ENCODE measurements at regions not wholly inside any gene's neighbourhood (a gene's known extent, or its start where the extent isn't known, plus 50 kb on each side); places are given as distances from the start of the nearest gene placed in this dataset.
"Not testable (repeated sequence)": the region's sequence is repeated elsewhere in the genome, so short reads cannot be mapped to it uniquely, and the experiment has no call there.

DNA sequence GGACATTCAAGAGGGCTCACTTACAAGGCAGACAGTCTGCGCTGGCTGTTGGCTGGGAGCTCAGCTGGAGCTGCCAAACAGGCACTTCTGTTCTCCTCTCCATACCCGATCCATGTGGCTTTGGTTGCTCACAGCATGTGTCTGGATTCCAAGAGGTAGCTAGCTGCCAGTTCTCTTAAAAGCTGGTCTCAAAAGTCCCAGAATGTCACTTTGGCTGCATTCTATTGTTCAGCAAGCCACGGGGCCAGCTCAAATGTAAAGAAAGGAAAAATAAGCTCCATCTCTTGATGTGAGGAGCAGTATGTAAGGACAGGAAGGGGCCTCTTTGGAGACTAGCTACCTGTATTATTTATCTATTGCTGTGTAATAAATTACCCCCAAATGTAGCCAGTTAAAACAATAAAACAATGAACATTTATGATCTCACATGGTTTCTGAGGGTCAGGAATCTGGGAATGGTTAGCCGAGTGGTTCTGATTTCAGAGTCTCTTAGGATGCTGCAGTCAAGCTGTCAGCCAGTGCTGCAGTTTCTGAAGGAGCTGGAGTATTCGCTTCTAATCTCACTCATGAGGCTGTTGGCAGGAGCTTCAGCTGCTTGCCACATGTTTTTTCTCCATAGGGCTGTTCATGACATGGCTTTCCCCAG lies 112.7 kb upstream of the CLINT1 start:
- H3K27me3 Mint-ChIP-seq = peaks cover 17% of the 10 kb centered on the region
- H3K9me3 Mint-ChIP-seq = no peaks in the 10 kb centered on the region
- no peaks in the 10 kb centered on the region for H3K4me1 Mint-ChIP-seq (ENCODE audit: low read depth)
- H3K27ac Mint-ChIP-seq = no peak overlapping the region
- H3K4me3 Mint-ChIP-seq = no peak overlapping the region
- no peaks in the 10 kb centered on the region for H3K36me3 Mint-ChIP-seq (ENCODE audit: low read depth)

DNA sequence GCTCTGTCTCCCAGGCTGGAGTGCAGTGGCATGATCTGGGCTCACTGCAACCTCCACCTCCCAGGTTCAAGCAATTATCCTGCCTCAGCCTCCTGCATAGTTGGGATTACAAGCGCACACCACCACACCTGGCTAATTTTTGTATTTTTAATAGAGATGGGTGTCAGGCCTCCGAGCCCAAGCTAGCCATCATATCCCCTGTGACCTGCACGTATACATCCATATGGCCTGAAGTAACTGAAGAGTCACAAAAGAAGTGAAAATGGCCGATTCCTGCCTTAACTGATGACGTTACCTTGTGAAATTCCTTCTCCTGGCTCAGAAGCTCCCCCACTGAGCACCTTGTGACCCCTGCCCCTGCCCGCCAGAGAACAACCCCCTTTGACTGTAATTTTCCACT lies 109.6 kb upstream of the CLINT1 start:
- H3K36me3 Mint-ChIP-seq (ENCODE audit: low read depth); H3K27me3 Mint-ChIP-seq; H3K9me3 Mint-ChIP-seq; H3K4me1 Mint-ChIP-seq (ENCODE audit: low read depth); H3K4me3 Mint-ChIP-seq; H3K27ac Mint-ChIP-seq: not testable (repeated sequence)

DNA sequence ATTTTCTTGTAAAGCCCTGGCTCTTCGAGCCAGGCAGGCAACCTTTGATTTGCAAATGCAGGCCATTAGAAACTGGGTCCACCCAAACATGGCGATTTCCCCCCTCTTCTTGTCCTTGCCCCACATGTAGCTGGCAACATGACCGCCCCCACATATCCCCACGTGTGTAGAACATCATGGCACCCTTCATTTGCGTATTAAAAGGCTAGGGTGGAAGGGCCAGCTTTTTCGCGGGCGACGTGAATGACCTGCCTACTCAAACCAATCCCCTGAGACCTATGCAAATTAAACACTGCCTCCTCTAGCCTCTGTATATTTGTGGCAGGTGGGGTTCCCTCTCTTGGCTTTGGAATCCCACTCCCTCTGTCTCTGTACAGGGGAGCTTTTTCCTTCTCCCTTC lies 107.0 kb upstream of the CLINT1 start:
- Mint-ChIP-seq H3K4me3 (no peak overlapping the region), H3K4me1 (ENCODE audit: low read depth) (no peaks in the 10 kb centered on the region), H3K27me3 (no peaks in the 10 kb centered on the region), H3K36me3 (ENCODE audit: low read depth) (no peaks in the 10 kb centered on the region), H3K27ac (no peak overlapping the region), H3K9me3 (no peaks in the 10 kb centered on the region)

DNA sequence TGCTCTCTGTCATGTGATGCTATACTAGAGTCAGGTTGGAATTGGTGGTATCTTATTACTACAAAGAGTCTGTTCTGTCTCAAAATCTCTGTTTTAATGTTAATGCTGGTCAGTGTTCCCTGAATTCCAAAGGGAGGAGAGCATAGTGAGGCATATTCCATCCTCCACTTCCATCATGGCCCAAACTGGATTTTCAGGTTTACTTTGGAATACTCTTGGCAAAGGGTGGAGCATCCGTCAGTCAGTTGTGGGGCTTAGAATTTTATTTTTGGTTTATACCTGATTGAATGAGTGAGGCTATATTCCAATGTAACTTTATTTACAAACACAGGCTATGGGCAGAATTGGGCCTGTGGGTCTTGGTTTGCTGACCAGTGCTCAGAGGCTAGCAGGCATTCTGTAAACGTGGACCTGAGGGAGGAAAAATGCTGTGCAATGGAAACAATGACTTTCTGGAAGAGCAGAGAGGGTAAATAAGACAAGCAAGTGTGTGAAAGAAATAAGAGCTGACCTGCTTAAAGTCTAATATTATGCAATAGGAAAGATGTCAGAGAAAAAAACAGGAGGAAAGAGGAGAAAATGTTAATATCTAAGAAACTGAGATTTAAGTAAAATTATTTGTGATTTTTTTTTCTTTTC lies 106.2 kb upstream of the CLINT1 start:
- no peaks in the 10 kb centered on the region for H3K36me3 Mint-ChIP-seq (ENCODE audit: low read depth)
- no peak overlapping the region for H3K4me3 Mint-ChIP-seq
- H3K4me1 Mint-ChIP-seq (ENCODE audit: low read depth) = no peaks in the 10 kb centered on the region
- H3K27me3 Mint-ChIP-seq = no peaks in the 10 kb centered on the region
- no peaks in the 10 kb centered on the region for H3K9me3 Mint-ChIP-seq
- no peak overlapping the region for H3K27ac Mint-ChIP-seq

DNA sequence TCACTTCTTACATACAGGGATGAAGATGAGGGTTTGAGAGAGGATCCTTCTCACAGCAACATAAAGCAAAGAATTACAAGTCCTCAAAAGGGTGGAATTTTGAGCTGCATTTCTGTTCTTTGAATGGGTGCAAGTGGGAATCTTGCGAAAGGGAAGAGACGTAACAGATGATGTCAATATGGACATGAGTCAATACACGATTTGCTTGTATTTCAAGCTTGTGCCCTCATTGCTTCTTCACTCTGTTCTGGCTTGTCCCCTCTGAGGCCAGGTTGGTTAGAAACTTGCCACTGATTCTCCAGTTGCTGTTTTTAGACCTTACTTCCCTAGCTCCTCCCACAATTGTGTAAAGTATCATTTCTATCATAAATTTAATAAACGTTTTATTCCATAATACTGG lies 104.8 kb upstream of the CLINT1 start:
- Mint-ChIP-seq H3K9me3 (no peaks in the 10 kb centered on the region), H3K4me3 (no peak overlapping the region), H3K4me1 (ENCODE audit: low read depth) (no peaks in the 10 kb centered on the region), H3K27me3 (no peaks in the 10 kb centered on the region), H3K36me3 (ENCODE audit: low read depth) (no peaks in the 10 kb centered on the region), H3K27ac (no peak overlapping the region)

DNA sequence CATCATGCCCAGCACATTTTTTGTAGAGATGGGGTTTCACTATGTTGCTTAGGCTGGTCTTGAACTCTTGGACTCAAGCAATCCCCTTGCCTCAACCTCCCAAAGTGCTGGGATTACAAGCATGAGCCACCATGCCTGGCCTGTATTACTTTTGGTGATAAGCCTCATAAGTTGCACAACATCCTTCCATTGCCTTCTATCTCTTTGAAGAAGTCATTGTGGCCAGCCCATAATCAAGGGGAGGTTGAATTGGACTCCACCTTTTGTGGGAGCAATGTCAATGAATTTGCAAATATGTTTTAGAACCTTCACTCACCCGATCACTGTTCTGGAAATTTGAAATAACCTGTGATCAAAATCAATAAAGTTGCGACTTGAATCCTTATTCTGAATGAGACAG lies 104.3 kb upstream of the CLINT1 start:
- H3K4me3 Mint-ChIP-seq = no peak overlapping the region
- peaks cover 3% of the 10 kb centered on the region for H3K9me3 Mint-ChIP-seq
- H3K27ac Mint-ChIP-seq = no peak overlapping the region
- no peaks in the 10 kb centered on the region for H3K4me1 Mint-ChIP-seq (ENCODE audit: low read depth)
- H3K27me3 Mint-ChIP-seq = no peaks in the 10 kb centered on the region
- no peaks in the 10 kb centered on the region for H3K36me3 Mint-ChIP-seq (ENCODE audit: low read depth)

DNA sequence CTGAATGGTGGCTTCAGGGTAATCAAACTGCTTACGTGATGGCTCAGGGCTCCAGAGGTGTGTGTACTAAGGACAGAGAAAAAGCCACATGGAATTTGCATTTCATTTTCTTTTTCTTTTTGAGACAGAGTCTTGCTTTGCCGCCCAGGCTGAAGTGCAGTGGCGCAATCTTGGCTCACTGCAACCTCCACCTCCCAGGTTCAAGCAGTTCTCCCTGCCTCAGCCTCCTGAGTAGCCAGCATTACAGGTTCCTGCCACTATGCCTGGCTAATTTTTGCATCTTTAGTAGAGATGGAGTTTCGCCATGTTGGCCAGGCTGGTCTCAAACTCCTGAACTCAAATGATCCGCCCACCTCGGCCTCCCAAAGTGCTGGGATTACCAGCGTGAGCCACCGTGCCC lies 103.7 kb upstream of the CLINT1 start:
- not testable (repeated sequence) for H3K27me3 Mint-ChIP-seq; H3K36me3 Mint-ChIP-seq (ENCODE audit: low read depth); H3K27ac Mint-ChIP-seq; H3K4me1 Mint-ChIP-seq (ENCODE audit: low read depth); H3K4me3 Mint-ChIP-seq; H3K9me3 Mint-ChIP-seq

DNA sequence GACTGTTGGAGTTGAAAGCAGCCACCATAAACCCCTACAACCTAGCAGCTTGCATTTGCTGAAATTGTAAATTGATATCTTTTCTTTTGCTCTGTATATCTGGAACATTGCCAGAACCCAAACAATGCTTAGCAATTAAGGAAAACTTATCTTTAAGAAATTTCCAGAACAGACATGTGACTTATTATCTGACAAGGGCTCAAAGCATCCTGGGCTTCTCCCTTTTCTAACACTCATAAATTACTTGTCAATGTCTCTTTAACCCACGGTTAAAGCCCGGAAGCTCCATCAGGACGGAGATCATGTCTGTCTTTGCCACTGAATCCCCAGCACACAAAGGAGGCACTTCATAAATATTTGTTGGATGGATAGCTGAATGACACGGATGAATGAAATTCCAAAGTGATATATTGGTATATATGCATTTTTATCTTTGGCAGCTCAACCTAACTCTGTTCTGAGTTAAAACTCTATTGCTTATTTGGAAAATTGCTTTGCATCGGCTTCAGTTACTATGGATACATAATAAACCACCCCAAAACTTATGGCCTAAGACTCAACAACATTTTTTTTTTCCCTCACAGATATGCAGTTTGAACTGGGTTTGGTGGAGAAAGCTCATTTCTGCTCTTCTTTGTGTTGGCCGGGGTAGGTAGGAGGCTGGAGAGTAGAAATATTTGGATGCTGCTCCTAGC lies 103.1 kb upstream of the CLINT1 start:
- H3K36me3 Mint-ChIP-seq (ENCODE audit: low read depth) = no peaks in the 10 kb centered on the region
- no peaks in the 10 kb centered on the region for H3K4me1 Mint-ChIP-seq (ENCODE audit: low read depth)
- H3K9me3 Mint-ChIP-seq = peaks cover 3% of the 10 kb centered on the region
- H3K27me3 Mint-ChIP-seq = peaks cover under 1% of the 10 kb centered on the region
- H3K4me3 Mint-ChIP-seq = no peak overlapping the region
- H3K27ac Mint-ChIP-seq = no peak overlapping the region

DNA sequence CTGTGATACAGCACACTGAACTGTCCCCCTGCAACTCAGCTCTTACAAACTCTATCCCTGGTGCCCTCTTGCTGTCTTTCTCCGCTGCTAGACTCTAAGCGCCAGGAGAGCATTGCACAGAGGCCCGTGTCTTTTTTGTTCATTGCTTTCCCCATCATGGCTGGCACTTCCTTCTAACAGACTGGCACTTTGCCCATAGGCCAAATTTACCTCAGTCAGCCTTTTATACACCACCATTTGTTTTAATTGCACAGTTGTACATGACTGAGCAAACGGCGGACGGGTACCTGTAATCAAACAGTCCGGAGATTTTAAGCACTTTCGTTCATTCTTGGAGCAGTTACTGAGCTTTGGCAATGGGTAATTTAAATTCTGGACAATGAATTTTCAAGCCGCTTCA lies 102.2 kb upstream of the CLINT1 start:
- H3K9me3 Mint-ChIP-seq = peaks cover 3% of the 10 kb centered on the region
- no peak overlapping the region for H3K4me3 Mint-ChIP-seq
- H3K27me3 Mint-ChIP-seq = peaks cover 7% of the 10 kb centered on the region
- H3K27ac Mint-ChIP-seq = no peak overlapping the region
- no peaks in the 10 kb centered on the region for H3K4me1 Mint-ChIP-seq (ENCODE audit: low read depth)
- no peaks in the 10 kb centered on the region for H3K36me3 Mint-ChIP-seq (ENCODE audit: low read depth)

DNA sequence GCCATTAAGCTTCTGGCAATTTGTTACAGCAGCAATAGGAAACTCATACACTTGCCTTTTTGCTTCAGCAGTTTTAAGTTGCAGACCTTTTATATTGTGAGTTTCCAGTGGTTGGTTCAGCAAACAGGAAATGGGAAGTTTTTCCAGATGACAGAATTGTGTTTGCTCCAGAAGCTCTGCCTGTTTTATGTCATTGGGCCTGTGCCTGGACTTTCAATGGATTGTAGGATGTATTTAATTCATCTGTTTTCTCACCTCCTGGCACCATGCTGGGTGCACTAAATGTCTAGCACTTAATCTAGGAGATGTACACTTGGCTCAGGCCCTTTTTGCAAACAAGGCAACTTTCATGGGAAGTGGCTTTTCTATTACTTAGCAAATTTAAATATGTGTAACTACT lies 100.4 kb upstream of the CLINT1 start:
- no peak overlapping the region for H3K27ac Mint-ChIP-seq
- peaks cover 7% of the 10 kb centered on the region for H3K27me3 Mint-ChIP-seq
- no peaks in the 10 kb centered on the region for H3K4me1 Mint-ChIP-seq (ENCODE audit: low read depth)
- no peaks in the 10 kb centered on the region for H3K36me3 Mint-ChIP-seq (ENCODE audit: low read depth)
- H3K9me3 Mint-ChIP-seq = peaks cover 3% of the 10 kb centered on the region
- H3K4me3 Mint-ChIP-seq = no peak overlapping the region

DNA sequence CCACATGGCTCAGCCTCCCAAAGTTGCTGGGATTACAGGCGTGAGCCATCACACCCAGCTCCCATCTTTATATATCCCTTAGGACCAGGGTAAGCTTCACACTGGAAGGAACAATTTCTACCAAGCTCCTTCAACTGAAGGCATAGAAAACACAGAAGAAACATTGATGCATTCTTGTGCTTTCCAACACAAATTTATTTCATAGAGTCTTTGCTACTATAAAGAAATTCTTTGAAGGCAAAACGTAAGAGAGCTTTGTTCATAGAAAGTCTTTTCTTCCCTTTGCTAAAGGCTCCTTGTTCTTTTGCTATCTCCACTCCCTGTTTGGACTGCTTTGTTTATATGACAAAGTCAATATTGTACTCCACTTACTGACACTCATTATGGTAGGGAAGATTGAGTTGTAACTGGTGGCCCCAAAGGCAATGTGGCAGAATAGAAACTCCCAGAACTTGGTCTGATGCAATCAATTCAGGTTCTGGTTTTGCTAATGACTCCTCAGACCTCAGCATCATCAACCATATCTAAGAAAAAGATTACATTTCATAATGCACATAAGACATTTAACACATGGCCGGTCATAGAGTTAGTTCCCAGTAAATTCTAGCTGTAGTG lies 97.4 kb upstream of the CLINT1 start:
- peaks cover 3% of the 10 kb centered on the region for H3K9me3 Mint-ChIP-seq
- no peaks in the 10 kb centered on the region for H3K36me3 Mint-ChIP-seq (ENCODE audit: low read depth)
- peaks cover 10% of the 10 kb centered on the region for H3K27me3 Mint-ChIP-seq
- no peaks in the 10 kb centered on the region for H3K4me1 Mint-ChIP-seq (ENCODE audit: low read depth)
- H3K27ac Mint-ChIP-seq = no peak overlapping the region
- H3K4me3 Mint-ChIP-seq = no peak overlapping the region

DNA sequence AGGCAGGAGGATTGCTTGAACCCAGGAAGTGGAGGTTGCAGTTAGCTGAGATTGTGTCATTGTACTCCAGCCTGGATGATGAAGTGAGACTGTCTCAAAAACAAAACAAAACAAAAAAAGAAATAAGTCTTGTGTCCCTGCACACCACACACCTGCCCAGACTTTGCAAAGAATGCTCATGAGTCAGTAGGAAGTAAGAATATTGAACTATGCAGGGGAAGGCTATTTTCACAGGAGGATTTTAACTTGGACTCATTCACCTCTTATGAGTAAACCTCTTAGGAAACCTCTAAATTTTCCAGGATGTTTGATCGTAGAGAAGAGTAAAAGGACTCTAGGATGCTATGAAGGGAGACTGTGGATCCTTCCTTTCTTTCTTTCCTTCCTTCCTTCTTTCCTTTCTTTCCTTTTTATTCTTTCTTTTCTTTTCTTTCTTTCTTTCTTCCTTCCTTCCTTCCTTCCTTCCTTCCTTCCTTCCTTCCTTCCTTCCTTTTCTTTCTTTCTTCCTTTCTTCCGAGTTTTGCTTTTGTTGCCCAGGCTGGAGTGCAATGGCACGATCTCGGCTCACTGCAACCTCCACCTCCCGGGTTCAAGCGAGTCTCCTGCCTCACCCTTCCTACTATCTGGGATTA lies 96.7 kb upstream of the CLINT1 start:
- Mint-ChIP-seq H3K4me1 (ENCODE audit: low read depth) (no peaks in the 10 kb centered on the region), H3K27me3 (peaks cover 10% of the 10 kb centered on the region), H3K9me3 (peaks cover 3% of the 10 kb centered on the region), H3K27ac (no peak overlapping the region), H3K4me3 (no peak overlapping the region), H3K36me3 (ENCODE audit: low read depth) (no peaks in the 10 kb centered on the region)

DNA sequence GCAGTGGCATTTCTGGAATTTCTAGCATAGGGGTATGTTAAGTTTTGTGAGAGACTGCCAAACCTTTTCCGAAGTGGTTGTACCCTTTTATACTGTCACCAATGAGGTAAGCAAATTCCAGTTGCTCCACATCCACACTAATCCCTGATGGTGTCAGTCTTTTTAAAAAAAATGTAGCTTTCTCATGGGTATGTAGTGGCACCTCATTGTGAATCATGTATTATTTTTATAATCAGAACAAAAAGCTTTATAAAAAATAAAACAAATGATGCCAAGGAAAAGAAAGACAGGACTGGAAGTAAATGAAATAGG lies 93.4 kb upstream of the CLINT1 start:
- H3K27me3 Mint-ChIP-seq = peaks cover 16% of the 10 kb centered on the region

DNA sequence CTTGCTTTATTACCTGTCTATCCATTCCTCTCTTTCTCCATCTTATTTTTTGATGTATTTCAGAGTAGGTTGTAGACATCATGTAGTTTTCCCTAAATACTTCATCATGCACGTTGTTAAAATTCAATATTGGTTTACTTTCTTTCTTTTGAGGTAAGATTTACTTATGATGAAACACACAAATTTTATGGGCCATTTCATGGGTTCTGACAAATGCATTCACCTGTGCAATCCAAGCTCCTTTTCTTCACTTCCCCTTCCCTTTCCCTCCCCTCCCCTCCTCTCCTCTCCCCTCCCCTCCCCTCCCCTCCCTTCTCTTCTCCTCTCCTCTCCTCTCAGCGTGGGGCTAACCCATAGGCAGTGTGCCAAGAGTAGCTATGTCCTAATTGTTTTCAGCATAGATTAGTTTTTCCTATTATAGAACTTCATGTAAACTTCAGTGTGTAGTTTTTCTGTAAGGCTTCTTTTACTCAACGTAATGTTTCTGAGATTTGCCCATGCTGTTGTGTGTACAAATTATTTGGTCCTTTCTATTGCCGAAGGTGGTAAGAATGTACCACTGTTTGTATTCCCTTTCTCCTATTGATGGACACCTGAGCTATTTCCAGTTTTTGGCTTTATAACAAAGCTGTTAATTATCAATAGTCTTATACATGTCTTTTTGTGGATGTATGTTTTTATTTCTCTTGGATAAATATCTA lies 92.9 kb upstream of the CLINT1 start:
- no peak overlapping the region for H3K27ac Mint-ChIP-seq
- H3K4me3 Mint-ChIP-seq = no peak overlapping the region
- peaks cover 5% of the 10 kb centered on the region for H3K4me1 Mint-ChIP-seq (ENCODE audit: low read depth)
- H3K36me3 Mint-ChIP-seq (ENCODE audit: low read depth) = no peaks in the 10 kb centered on the region
- no peaks in the 10 kb centered on the region for H3K9me3 Mint-ChIP-seq
- H3K27me3 Mint-ChIP-seq = peaks cover 13% of the 10 kb centered on the region

More for the DNA sequence above, 93.4 kb upstream of the CLINT1 start:
- peaks cover 5% of the 10 kb centered on the region for H3K4me1 Mint-ChIP-seq (ENCODE audit: low read depth)
- H3K9me3 Mint-ChIP-seq = no peaks in the 10 kb centered on the region
- no peaks in the 10 kb centered on the region for H3K36me3 Mint-ChIP-seq (ENCODE audit: low read depth)
- no peak overlapping the region for H3K27ac Mint-ChIP-seq
- no peak overlapping the region for H3K4me3 Mint-ChIP-seq

DNA sequence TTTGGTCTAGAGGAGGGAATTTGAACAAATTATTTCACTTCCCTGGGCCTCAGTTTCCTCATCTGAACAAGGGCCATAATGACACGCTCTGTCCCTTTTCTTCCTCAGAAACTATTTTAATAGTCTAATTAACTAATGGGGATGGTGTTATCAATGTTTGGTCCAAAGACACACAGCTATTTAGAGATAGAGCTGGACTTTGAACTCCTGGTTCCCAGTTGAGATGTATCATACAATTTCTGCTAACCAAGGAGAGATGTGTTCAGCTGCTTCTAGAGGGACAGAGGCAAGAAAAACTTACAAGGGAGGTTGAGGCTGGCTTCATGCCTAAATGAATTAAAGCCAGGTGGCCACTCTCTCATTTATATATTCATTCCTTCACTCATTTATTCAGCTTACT lies 90.6 kb upstream of the CLINT1 start:
- Mint-ChIP-seq H3K27ac (no peak overlapping the region), H3K36me3 (ENCODE audit: low read depth) (no peaks in the 10 kb centered on the region), H3K4me3 (no peak overlapping the region), H3K27me3 (peaks cover 8% of the 10 kb centered on the region), H3K9me3 (no peaks in the 10 kb centered on the region), H3K4me1 (ENCODE audit: low read depth) (peaks cover 5% of the 10 kb centered on the region)

Data from stimulated activated naive CD8-positive, alpha-beta T cell treated with anti-CD3 and anti-CD28 coated beads, Interleukin-15, Interleukin-2, amounts not matched to agents 100 ng/mL and 50 ng/mL, for 24 hours (primary cell).